ENCODE measurements at regions not wholly inside any gene's neighbourhood (a gene's known extent, or its start where the extent isn't known, plus 50 kb on each side); places are given as distances from the start of the nearest gene placed in this dataset.

DNA sequence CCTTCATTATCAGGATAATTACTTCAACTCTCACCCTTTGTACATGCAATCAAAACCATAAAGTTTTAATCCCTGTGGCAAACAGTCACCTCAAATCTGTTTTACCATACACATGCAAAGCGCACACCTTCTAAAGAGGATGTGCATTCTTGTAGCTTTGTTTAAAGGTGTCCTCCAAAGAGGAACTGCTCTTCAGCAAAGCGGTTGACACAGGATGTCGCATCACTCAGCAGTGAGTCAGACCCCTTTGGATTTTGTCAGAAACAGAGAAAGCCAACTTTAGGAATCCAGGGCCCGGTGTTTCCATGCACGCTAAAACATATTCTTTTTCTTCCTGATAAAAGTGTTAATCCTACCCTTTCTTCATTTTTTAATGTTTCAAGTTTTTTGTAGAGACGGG is 268.3 kb upstream of the ARID1B start:
- no peaks in the 10 kb centered on the region for H3K9me3 ChIP-seq
- H3K36me3 ChIP-seq (ENCODE audit: low read depth): no peaks in the 10 kb centered on the region
- intact Hi-C loops (cut with DNase I, micrococcal nuclease): no loop called here
- no peak overlapping the region for H3K4me3 ChIP-seq
- DNase-seq (no peak), ATAC-seq (no peak)
- TF ChIP-seq, protein P1, sequence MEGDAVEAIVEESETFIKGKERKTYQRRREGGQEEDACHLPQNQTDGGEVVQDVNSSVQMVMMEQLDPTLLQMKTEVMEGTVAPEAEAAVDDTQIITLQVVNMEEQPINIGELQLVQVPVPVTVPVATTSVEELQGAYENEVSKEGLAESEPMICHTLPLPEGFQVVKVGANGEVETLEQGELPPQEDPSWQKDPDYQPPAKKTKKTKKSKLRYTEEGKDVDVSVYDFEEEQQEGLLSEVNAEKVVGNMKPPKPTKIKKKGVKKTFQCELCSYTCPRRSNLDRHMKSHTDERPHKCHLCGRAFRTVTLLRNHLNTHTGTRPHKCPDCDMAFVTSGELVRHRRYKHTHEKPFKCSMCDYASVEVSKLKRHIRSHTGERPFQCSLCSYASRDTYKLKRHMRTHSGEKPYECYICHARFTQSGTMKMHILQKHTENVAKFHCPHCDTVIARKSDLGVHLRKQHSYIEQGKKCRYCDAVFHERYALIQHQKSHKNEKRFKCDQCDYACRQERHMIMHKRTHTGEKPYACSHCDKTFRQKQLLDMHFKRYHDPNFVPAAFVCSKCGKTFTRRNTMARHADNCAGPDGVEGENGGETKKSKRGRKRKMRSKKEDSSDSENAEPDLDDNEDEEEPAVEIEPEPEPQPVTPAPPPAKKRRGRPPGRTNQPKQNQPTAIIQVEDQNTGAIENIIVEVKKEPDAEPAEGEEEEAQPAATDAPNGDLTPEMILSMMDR (IDR thresholded peaks at IDR 0.05): no peak
- H3K4me1 ChIP-seq (ENCODE audit: low read depth): no peaks in the 10 kb centered on the region

DNA sequence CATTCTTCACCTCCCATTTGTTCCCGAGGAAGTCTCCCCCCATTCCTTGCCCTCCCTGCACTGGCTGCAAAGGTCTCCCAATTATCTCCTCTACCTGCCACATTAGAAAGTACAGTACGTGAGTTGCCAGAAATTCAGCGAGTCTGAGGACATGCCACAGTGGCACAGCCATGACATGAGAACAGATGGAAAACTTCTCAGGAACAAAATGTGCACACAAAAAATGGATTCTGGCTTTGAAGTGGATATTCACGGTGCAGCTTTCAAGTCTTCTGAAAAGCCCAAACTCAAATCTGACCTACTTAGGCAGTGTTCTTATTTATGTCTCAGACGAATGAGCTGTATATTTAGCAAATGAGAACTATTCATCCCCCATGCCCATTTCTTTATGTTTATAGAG is 269.1 kb upstream of the ARID1B start:
- no peaks in the 10 kb centered on the region for H3K36me3 ChIP-seq (ENCODE audit: low read depth)
- no peak for ATAC-seq
- H3K4me1 ChIP-seq (ENCODE audit: low read depth): no peaks in the 10 kb centered on the region
- H3K4me3 ChIP-seq: no peak overlapping the region
- intact Hi-C loops (cut with DNase I, micrococcal nuclease): no loop called here
- H3K9me3 ChIP-seq: no peaks in the 10 kb centered on the region
- DNase-seq: no peak
- TF ChIP-seq, protein P1 (IDR thresholded peaks at IDR 0.05): no peak

DNA sequence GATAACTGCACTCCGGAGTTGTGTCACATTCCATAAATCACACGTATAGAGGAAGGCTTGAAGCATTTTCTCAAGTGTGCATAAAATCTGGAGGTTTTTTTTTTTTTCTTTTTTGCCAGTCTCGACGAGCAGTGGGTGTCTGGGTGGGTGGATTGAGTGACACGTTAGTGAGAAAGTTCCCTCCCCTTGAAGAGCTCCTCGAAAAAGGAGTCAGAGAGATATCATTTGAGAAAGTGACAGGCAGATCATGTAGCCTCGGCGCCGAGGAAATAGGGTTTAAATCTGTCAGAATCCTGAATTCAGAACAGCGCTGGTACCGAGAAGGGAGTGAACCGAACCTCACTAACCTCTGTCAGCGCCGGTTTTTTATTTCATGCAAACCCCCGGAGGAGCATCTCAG is 269.5 kb upstream of the ARID1B start:
- TF ChIP-seq, protein P1 (IDR thresholded peaks at IDR 0.05): no peak
- DNase-seq (no peak), ATAC-seq (no peak)
- Histone ChIP-seq H3K4me1 (ENCODE audit: low read depth) (no peaks in the 10 kb centered on the region), H3K4me3 (no peak overlapping the region), H3K36me3 (ENCODE audit: low read depth) (no peaks in the 10 kb centered on the region), H3K9me3 (no peaks in the 10 kb centered on the region)
- intact Hi-C loops (cut with DNase I, micrococcal nuclease): no loop called here

DNA sequence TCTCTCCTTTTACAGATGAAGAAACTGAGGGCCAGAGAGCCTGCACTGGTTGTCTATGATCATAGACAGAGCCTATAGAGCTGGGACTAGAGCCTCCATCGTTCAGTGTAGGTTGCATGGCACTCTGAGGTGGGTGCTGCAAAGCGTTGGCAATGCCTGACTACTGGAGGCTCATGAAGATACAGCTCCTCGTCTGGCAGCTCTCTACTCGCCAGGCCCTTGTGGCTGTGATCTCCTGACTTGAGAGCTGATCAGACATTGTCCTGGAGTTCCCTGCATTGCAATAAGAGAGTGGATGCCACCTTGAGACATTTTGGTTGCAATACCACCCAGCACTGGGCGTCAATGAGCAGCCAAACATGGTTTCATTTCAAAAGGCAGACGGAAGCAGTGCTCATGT is 270.1 kb upstream of the ARID1B start:
- Histone ChIP-seq H3K4me3 (no peak overlapping the region), H3K4me1 (ENCODE audit: low read depth) (no peaks in the 10 kb centered on the region), H3K36me3 (ENCODE audit: low read depth) (no peaks in the 10 kb centered on the region), H3K9me3 (no peaks in the 10 kb centered on the region)
- ATAC-seq (no peak), DNase-seq (no peak)
- intact Hi-C loops (cut with DNase I, micrococcal nuclease): no loop called here
- TF ChIP-seq, protein P1 (IDR thresholded peaks at IDR 0.05): no peak

DNA sequence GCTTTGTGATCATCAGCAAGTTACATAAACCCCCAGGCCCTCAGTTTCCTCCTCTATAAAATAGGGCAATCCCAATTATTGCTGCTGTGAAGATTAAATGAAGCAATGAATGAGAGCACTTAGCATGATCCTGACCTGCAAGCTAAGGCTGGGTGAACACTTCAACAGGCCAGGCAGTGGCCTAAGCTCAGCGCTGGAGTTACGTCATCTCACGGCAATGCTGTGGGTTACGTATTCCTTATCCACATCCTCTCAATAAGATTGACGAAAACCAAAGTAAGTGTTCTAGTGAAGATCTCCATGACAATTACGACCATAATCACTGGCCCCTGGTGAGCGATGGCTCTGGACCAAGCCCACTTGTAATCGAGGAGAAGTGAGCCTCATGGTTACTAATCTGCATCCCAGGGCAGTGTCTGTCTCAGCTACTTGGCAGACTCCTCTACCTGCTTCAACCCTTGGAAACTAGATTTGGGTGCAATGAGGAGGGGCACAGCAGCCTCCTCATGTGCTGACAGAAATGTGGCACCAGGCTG is 274.1 kb upstream of the ARID1B start:
- Histone ChIP-seq H3K9me3 (no peaks in the 10 kb centered on the region), H3K4me3 (no peak overlapping the region), H3K4me1 (ENCODE audit: low read depth) (no peaks in the 10 kb centered on the region), H3K36me3 (ENCODE audit: low read depth) (no peaks in the 10 kb centered on the region)
- TF ChIP-seq, protein P1 (IDR thresholded peaks at IDR 0.05): no peak
- intact Hi-C loops (cut with DNase I, micrococcal nuclease): no loop called here
- ATAC-seq (no peak), DNase-seq (no peak)

DNA sequence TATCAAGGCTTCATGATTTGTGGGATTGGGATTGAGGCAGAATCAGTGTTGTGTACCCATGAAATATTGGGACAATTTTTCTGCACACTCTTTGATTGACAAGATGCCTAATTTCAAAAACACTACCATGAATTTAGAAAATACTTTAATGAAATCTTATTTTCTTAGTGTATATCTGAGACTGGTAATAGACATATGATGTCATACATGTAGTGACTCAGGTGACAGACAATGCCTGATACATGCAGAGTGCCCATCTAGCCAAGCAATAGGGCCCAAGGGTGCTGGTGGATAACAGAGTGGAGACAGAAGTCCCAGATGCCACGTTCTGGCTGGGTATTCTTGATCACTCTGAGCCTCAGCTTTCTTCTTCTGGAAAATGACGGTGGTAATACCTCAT is 279.6 kb upstream of the ARID1B start:
- no peak for ATAC-seq
- Histone ChIP-seq H3K4me1 (ENCODE audit: low read depth) (no peaks in the 10 kb centered on the region), H3K9me3 (no peaks in the 10 kb centered on the region), H3K36me3 (ENCODE audit: low read depth) (no peaks in the 10 kb centered on the region), H3K4me3 (no peak overlapping the region)
- no peak for DNase-seq
- TF ChIP-seq, protein P1 (IDR thresholded peaks at IDR 0.05): no peak
- intact Hi-C loops (cut with DNase I, micrococcal nuclease): no loop called here

All from mucosa of descending colon (tissue), 3 donors.